ENCODE measurements at regions not wholly inside any gene's neighbourhood (a gene's known extent, or its start where the extent isn't known, plus 50 kb on each side); places are given as distances from the start of the nearest gene placed in this dataset.

DNA sequence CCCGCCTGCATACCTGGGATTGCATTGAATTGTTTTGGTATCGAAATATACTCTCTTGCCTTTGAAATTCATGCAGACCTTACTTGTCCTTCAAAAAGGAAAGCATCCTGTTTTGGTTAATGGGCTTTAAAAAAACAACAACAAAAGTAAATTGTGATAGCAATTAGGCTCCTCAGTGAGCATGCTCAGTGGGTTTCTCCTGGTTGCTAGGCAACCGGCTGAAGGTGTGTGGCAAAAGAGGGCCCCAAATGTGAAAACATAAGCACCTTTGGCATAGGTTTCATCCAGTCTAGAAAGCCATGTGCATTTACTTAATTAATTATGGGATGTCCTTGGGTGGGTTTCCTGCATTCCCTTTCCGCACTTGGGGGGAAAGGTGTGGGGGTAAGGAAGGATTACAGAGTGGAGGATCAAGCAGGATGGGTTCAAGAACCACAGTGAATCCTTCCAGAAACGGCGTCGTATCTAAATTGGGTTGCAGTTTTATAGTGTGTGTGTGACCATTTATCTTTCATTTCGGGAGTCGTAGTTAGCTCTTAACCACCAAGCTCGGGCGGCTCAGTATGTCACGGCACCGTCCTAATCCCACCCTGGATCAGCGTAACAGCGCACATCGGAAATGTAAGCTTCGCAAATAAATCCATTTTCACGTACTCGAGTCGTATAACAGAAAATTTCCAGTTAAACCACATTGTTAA lies 274.9 kb upstream of the TCF4 start:
- no peak overlapping the region for H3K4me3 ChIP-seq (ENCODE audit: insufficient read depth, low read length, poor library complexity, severe bottlenecking)
- H3K36me3 ChIP-seq (ENCODE audit: low read length): no peaks in the 10 kb centered on the region
- H3K4me2 ChIP-seq (ENCODE audit: low read depth, low read length, poor library complexity, severe bottlenecking): no peak overlapping the region
- no peaks in the 10 kb centered on the region for H3F3A ChIP-seq (ENCODE audit: insufficient read depth)
- no peaks in the 10 kb centered on the region for H4K20me1 ChIP-seq (ENCODE audit: low read depth, low read length)
- no peaks in the 10 kb centered on the region for H3K27me3 ChIP-seq (ENCODE audit: low read length)
- no peak for TF ChIP-seq EZH2phosphoT487 (conservative IDR thresholded peaks at IDR 0.05; ENCODE audit: low read length)
- TF ChIP-seq, protein P1, sequence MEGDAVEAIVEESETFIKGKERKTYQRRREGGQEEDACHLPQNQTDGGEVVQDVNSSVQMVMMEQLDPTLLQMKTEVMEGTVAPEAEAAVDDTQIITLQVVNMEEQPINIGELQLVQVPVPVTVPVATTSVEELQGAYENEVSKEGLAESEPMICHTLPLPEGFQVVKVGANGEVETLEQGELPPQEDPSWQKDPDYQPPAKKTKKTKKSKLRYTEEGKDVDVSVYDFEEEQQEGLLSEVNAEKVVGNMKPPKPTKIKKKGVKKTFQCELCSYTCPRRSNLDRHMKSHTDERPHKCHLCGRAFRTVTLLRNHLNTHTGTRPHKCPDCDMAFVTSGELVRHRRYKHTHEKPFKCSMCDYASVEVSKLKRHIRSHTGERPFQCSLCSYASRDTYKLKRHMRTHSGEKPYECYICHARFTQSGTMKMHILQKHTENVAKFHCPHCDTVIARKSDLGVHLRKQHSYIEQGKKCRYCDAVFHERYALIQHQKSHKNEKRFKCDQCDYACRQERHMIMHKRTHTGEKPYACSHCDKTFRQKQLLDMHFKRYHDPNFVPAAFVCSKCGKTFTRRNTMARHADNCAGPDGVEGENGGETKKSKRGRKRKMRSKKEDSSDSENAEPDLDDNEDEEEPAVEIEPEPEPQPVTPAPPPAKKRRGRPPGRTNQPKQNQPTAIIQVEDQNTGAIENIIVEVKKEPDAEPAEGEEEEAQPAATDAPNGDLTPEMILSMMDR (IDR thresholded peaks at IDR 0.05; ENCODE audit: insufficient read depth, low read length, poor library complexity, severe bottlenecking): no peak
- H3K79me2 ChIP-seq (ENCODE audit: insufficient read depth, low read length): no peaks in the 10 kb centered on the region
- H2AFZ ChIP-seq (ENCODE audit: low read depth, low read length, severe bottlenecking): no peak overlapping the region
- no peaks in the 10 kb centered on the region for H3K9me3 ChIP-seq (ENCODE audit: insufficient read depth, low read length)
- H3K9me2 ChIP-seq (replicated peaks; ENCODE audit: insufficient read depth, low read length): no peaks in the 10 kb centered on the region
- no peak overlapping the region for H3K9ac ChIP-seq (ENCODE audit: low read length)
- no peak overlapping the region for H3K27ac ChIP-seq (ENCODE audit: low read depth, low read length)

DNA sequence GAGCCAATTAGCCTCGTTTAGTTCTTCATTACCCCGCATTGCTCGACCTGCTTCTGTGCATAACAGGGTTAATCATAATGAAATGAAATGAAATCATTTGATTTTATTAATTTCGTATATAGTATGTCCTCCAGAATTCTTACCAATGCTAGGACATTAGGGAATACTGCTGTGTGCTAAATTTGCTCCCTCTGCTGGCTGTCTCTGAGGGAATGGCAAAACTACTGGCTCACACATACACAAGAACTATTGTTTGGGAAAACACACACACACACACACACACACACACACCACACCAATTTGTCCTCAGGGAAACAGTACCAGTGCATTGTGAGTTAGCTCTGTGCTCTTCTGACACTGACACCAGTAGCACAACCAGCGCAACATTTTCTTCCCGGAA lies 273.3 kb upstream of the TCF4 start:
- Histone ChIP-seq H3F3A (ENCODE audit: insufficient read depth) (no peaks in the 10 kb centered on the region), H3K27ac (ENCODE audit: low read depth, low read length) (no peak overlapping the region), H3K9me2 (replicated peaks; ENCODE audit: insufficient read depth, low read length) (no peaks in the 10 kb centered on the region), H3K36me3 (ENCODE audit: low read length) (no peaks in the 10 kb centered on the region), H3K9ac (ENCODE audit: low read length) (no peak overlapping the region), H2AFZ (ENCODE audit: low read depth, low read length, severe bottlenecking) (no peak overlapping the region), H3K79me2 (ENCODE audit: insufficient read depth, low read length) (no peaks in the 10 kb centered on the region), H3K27me3 (ENCODE audit: low read length) (no peaks in the 10 kb centered on the region), H3K4me2 (ENCODE audit: low read depth, low read length, poor library complexity, severe bottlenecking) (no peak overlapping the region), H4K20me1 (ENCODE audit: low read depth, low read length) (no peaks in the 10 kb centered on the region), H3K9me3 (ENCODE audit: insufficient read depth, low read length) (no peaks in the 10 kb centered on the region), H3K4me3 (ENCODE audit: insufficient read depth, low read length, poor library complexity, severe bottlenecking) (no peak overlapping the region)
- TF ChIP-seq EZH2phosphoT487 (conservative IDR thresholded peaks at IDR 0.05; ENCODE audit: low read length): no peak
- TF ChIP-seq, protein P1 (IDR thresholded peaks at IDR 0.05; ENCODE audit: insufficient read depth, low read length, poor library complexity, severe bottlenecking): no peak

DNA sequence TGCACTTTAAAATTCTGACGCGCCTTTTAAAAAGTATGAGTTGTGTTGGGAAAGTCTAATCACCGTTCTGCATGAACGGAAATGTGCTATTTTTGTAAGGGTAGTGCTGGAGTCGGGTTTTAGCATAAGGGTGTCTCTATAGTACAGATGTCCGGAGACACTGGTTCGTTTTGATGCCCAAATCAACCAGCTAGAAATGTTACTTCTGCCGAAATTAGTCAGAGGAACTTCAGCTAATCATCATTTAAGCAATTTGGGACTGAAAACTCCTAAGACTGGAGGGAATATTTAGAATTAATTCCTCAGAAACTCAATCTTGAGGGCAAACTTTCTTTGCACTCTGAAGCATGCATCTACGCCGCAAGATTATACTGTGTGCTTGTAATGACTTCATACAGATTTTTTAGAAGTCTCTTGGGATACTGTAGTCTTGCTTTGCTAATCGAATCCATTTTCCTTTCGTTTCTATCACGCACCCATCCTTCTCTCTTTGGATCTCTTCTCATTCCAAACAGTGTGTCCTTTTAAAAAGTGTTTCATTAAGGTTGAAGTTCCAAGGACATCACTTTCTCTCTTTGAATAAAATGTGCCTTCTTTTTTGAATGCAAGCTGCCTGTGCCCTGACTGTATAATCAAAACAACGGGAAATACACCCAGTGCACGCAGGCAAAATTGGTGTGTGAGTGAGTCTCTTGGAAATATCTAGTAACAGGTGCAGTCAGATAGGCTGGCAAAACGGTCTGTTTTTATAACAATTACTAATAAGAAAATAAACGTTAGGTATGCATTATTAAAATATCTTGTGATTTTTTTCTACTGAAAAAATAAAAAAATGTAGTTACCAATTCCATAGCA lies 270.9 kb upstream of the TCF4 start:
- no peaks in the 10 kb centered on the region for H3K9me3 ChIP-seq (ENCODE audit: insufficient read depth, low read length)
- TF ChIP-seq, protein P1 (IDR thresholded peaks at IDR 0.05; ENCODE audit: insufficient read depth, low read length, poor library complexity, severe bottlenecking): no peak
- TF ChIP-seq EZH2phosphoT487 (conservative IDR thresholded peaks at IDR 0.05; ENCODE audit: low read length): no peak
- H2AFZ ChIP-seq (ENCODE audit: low read depth, low read length, severe bottlenecking): no peak overlapping the region
- no peaks in the 10 kb centered on the region for H4K20me1 ChIP-seq (ENCODE audit: low read depth, low read length)
- no peaks in the 10 kb centered on the region for H3K9me2 ChIP-seq (replicated peaks; ENCODE audit: insufficient read depth, low read length)
- no peaks in the 10 kb centered on the region for H3K36me3 ChIP-seq (ENCODE audit: low read length)
- no peaks in the 10 kb centered on the region for H3K27me3 ChIP-seq (ENCODE audit: low read length)
- H3K27ac ChIP-seq (ENCODE audit: low read depth, low read length): no peak overlapping the region
- no peaks in the 10 kb centered on the region for H3F3A ChIP-seq (ENCODE audit: insufficient read depth)
- no peak overlapping the region for H3K9ac ChIP-seq (ENCODE audit: low read length)
- no peak overlapping the region for H3K4me3 ChIP-seq (ENCODE audit: insufficient read depth, low read length, poor library complexity, severe bottlenecking)
- H3K4me2 ChIP-seq (ENCODE audit: low read depth, low read length, poor library complexity, severe bottlenecking): no peak overlapping the region
- no peaks in the 10 kb centered on the region for H3K79me2 ChIP-seq (ENCODE audit: insufficient read depth, low read length)

All from SU-DHL-6 (cell line).